Lower lobe of right lung (tissue), 2 donors: ENCODE measurements at regions not wholly inside any gene's neighbourhood (a gene's known extent, or its start where the extent isn't known, plus 50 kb on each side); places are given as distances from the start of the nearest gene placed in this dataset.
A peak's percentile ranks its signal among the peaks of the same experiment; 100 is the strongest.

ENCODE experiments used
- ATAC-seq, 2 donors: fragments of 200-7000 bp; cut with Tn5 transposase; one replicate each; pipeline ENCODE4 v1.9.1; 2020 to 2022; ENCODE audit warnings: mild to moderate bottlenecking in 2 of 2, moderate library complexity in 2 of 2
- DNase-seq: peaks from one replicate; pipeline ENCODE4 v3.0.0-alpha.2; 2020
- H3K27ac ChIP-seq: fragments of 200-600 bp; one replicate; pipeline ENCODE4 v1.8.0; 2022
- H3K27me3 ChIP-seq: fragments of 200-600 bp; one replicate; pipeline ENCODE4 v1.8.0; 2022; ENCODE audit warnings: low read depth
- H3K36me3 ChIP-seq: fragments of 200-600 bp; one replicate; pipeline ENCODE4 v1.8.0; 2022; ENCODE audit warnings: mild to moderate bottlenecking
- H3K4me1 ChIP-seq: fragments of 200-600 bp; one replicate; pipeline ENCODE4 v1.8.0; 2022
- H3K4me3 ChIP-seq: fragments of 200-600 bp; one replicate; pipeline ENCODE4 v1.8.0; 2022; ENCODE audit warnings: mild to moderate bottlenecking
- H3K9me3 ChIP-seq: fragments of 200-600 bp; one replicate; pipeline ENCODE4 v1.8.0; 2022
- CTCF ChIP-seq: fragments of 200-600 bp; IDR thresholded peaks from one replicate; pipeline ENCODE4 v1.8.0; 2022; ENCODE audit warnings: antibody characterized with exemption, mild to moderate bottlenecking
- intact Hi-C: fragments of 100-400 bp; cut with DNase I; formaldehyde crosslinking; loops from one replicate; pipeline ENCODE4 v1.11.0; 2022
- donor health status: DM: no; HTN: yes; CAD: no; lungs with severe emphysema.

DNA sequence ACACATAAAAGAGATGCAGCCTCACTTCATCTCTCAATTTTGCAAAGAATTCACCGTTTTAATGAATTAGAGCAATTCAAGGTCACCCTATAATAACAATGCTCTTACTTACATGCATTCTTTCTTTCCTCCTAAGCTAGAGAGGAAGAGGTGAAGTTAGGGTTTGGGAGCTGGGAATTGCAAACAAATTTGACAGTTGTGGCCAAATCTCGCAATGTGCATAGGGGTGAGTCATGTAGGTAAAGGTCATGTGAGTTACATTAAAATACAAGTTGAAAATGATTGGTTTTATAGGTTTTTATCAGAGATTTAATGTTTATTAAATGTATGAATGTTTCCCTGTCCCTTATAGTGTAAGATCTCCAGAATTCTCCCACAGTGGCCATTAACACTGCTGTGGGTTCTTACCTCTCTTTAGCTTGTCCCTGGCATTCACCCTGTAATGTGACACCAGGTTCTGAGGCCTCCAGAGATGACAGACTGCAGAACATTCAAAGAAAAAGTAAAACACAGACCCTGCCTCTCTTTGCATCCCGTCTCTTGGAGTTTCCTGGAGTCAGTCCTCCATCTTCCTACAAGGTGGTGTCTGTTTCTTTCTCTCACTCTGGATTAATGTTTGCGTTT, 53.7 kb upstream of the LGALSL start:
- intact Hi-C loops, result no loop called here
- Histone ChIP-seq H3K4me3 (no peak overlapping the region), H3K36me3 (no peaks in the 10 kb centered on the region), H3K4me1 (peaks cover 53% of the 10 kb centered on the region), H3K9me3 (no peaks in the 10 kb centered on the region), H3K27me3 (no peaks in the 10 kb centered on the region), H3K27ac (no peak overlapping the region)
- no peak for TF ChIP-seq CTCF
- DNase-seq (no peak), ATAC-seq (no peak)

DNA sequence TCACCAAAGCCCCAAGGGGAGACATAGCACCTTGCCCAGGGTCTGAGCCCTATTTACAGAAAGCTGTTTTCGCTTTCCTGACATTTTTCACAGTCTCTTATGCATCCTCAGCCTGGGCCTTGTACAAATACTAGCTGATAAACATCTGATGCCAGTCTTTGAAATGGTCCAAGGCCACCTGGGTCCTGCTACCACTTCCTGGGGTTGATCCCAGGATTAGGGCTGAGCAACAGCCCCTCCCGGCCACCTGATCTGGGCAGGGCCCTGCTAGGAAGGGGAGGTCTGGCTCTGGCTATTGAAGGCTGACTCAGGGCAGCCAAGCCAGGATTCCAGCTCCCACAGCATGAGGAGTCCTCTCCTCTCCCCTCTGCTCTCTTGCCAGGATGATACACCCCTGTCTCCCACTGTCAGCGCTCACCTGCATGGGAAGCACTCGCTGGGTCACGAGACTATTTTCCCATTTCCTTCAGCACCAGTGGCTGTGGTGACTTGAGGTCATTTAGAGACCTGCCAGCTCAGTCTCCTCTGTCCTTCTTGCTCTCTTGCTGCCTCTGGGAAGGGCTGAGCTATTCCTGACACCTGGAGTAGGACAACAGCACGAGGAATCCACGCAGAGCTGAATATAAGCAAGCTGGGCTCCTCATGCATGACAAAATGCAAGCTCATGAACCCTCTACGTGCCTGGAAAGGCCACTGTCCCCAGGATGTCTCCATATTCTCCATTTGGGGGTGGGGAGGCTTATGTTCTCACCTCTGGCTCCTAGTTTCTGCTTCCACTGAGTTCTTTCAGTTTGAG, 53.0 kb upstream of the LGALSL start:
- H3K36me3 ChIP-seq, result no peaks in the 10 kb centered on the region
- peak overlapping the region; percentile 24 for H3K27ac ChIP-seq
- intact Hi-C loops, result no loop called here
- no peaks in the 10 kb centered on the region for H3K9me3 ChIP-seq
- H3K27me3 ChIP-seq, result no peaks in the 10 kb centered on the region
- H3K4me3 ChIP-seq, result peak overlapping the region; percentile 16
- ATAC-seq, result peak in 1 of 2 donors; percentile 29
- DNase-seq, result no peak
- no peak for TF ChIP-seq CTCF
- peaks cover 60% of the 10 kb centered on the region for H3K4me1 ChIP-seq

- intact Hi-C loops, result no loop called here
- H3K36me3 ChIP-seq, result no peaks in the 10 kb centered on the region
- no peaks in the 10 kb centered on the region for H3K9me3 ChIP-seq
- no peaks in the 10 kb centered on the region for H3K27me3 ChIP-seq
- peak overlapping the region; percentile 24 for H3K27ac ChIP-seq
- no peak for DNase-seq
- H3K4me3 ChIP-seq, result peak overlapping the region; percentile 16
- peaks cover 66% of the 10 kb centered on the region for H3K4me1 ChIP-seq
- TF ChIP-seq CTCF, result no peak
- ATAC-seq, result peak; percentile 54 to 72
Measured at GRCh38 chr2:64401529-64401880, 52.5 kb upstream of the LGALSL start.

GRCh38 chr2:64402876-64403275, 51.1 kb upstream of the LGALSL start:
- no peaks in the 10 kb centered on the region for H3K27me3 ChIP-seq
- peak in 1 of 2 donors; percentile 9 for ATAC-seq
- no peaks in the 10 kb centered on the region for H3K36me3 ChIP-seq
- TF ChIP-seq CTCF, result no peak
- H3K27ac ChIP-seq, result peak overlapping the region; percentile 85
- intact Hi-C loops, result no loop called here
- no peak overlapping the region for H3K4me3 ChIP-seq
- peaks cover 67% of the 10 kb centered on the region for H3K4me1 ChIP-seq
- no peak for DNase-seq
- no peaks in the 10 kb centered on the region for H3K9me3 ChIP-seq

- Histone ChIP-seq H3K27ac (peak overlapping the region; percentile 85), H3K9me3 (no peaks in the 10 kb centered on the region), H3K27me3 (no peaks in the 10 kb centered on the region), H3K4me1 (peaks cover 63% of the 10 kb centered on the region), H3K4me3 (peak overlapping the region; percentile 7), H3K36me3 (no peaks in the 10 kb centered on the region)
- no peak for ATAC-seq
- intact Hi-C loops, result no loop called here
- DNase-seq, result no peak
- TF ChIP-seq CTCF, result no peak
Measured at GRCh38 chr2:64403426-64403825, 50.5 kb upstream of the LGALSL start.
